ENCODE measurements at regions not wholly inside any gene's neighbourhood (a gene's known extent, or its start where the extent isn't known, plus 50 kb on each side); places are given as distances from the start of the nearest gene placed in this dataset.
"Not testable (repeated sequence)": the region's sequence is repeated elsewhere in the genome, so short reads cannot be mapped to it uniquely, and the experiment has no call there.

- Histone ChIP-seq H3K9me3 (replicated peaks; ENCODE audit: control insufficient read depth, low read depth, low read length) (no peaks in the 10 kb centered on the region), H3K36me3 (ENCODE audit: control insufficient read depth, insufficient read depth, low read length) (no peaks in the 10 kb centered on the region), H3K27ac (ENCODE audit: low read length) (no peak overlapping the region), H3K4me3 (ENCODE audit: low read length) (no peak overlapping the region), H3K27me3 (ENCODE audit: control insufficient read depth, insufficient read depth, low read length) (no peaks in the 10 kb centered on the region), H3K4me1 (ENCODE audit: control insufficient read depth, insufficient read depth, low read length) (peaks cover 8% of the 10 kb centered on the region)
- peak; percentile 71 for DNase-seq
- 63% methylated on average over 2 of the region's 4 CpGs for WGBS (ENCODE audit: insufficient coverage)
Measured at GRCh38 chr18:25560369-25560768, 208.4 kb upstream of the ZNF521 start.

DNA sequence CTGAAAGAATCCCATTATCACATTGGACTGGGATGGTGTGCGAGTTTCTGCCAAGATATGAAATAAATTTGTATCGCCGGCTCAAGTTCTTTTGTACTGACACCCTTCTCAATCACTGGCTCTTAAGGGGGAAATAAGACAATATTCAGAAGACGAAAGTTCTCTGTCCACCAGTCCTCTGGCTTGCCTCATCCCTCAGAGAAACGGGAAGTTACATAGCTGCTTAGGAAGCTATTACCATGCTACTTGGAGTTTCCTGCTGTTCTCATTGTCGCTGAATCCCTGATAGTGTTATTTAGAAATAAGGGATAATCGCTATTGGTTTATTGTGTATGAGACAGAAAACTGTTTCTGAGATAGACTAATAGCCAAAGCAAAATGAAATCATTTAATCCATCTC, 205.0 kb upstream of the ZNF521 start:
- no peaks in the 10 kb centered on the region for H3K36me3 ChIP-seq (ENCODE audit: control insufficient read depth, insufficient read depth, low read length)
- H3K27me3 ChIP-seq (ENCODE audit: control insufficient read depth, insufficient read depth, low read length) = no peaks in the 10 kb centered on the region
- DNase-seq = peak; percentile 37
- no peaks in the 10 kb centered on the region for H3K9me3 ChIP-seq (replicated peaks; ENCODE audit: control insufficient read depth, low read depth, low read length)
- no peak overlapping the region for H3K27ac ChIP-seq (ENCODE audit: low read length)
- 24% methylated on average over 2 of the region's 7 CpGs for WGBS (ENCODE audit: insufficient coverage)
- no peak overlapping the region for H3K4me3 ChIP-seq (ENCODE audit: low read length)
- H3K4me1 ChIP-seq (ENCODE audit: control insufficient read depth, insufficient read depth, low read length) = peaks cover 8% of the 10 kb centered on the region

DNA sequence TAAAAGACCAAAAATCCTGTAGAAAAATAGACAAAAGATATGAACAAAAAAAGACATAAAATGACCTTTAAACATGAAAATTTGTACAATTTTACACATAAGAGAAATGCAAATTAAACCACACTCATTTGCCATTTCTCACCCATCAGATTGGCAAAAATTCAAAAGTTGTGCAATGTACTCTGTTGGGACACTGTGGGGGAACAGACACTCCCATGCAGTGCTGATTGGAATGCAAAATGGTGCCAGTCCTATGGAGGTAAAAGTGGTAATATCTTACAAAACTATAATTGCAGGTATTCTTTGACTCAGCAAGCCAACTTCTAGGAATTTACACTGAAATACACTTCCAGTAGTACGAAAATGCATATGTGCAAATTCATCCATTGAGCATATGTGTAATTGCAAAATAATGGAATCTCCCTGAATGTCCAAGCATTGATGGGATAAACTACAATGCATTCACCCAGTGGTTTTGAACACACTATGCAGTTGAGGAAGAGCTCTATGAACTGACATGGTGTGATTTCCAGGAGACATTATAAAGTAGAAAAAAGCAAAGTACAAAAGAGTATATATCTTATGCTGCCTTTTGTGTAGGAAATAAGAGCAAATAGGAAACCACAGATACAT, 201.8 kb upstream of the ZNF521 start:
- DNase-seq = no peak
- H3K4me3 ChIP-seq (ENCODE audit: low read length) = no peak overlapping the region
- whole genome bisulfite sequencing (ENCODE audit: insufficient coverage) = no CpG with 5 or more reads among the region's 1 CpG
- no peaks in the 10 kb centered on the region for H3K9me3 ChIP-seq (replicated peaks; ENCODE audit: control insufficient read depth, low read depth, low read length)
- no peaks in the 10 kb centered on the region for H3K36me3 ChIP-seq (ENCODE audit: control insufficient read depth, insufficient read depth, low read length)
- H3K27ac ChIP-seq (ENCODE audit: low read length) = no peak overlapping the region
- peaks cover 4% of the 10 kb centered on the region for H3K4me1 ChIP-seq (ENCODE audit: control insufficient read depth, insufficient read depth, low read length)
- no peaks in the 10 kb centered on the region for H3K27me3 ChIP-seq (ENCODE audit: control insufficient read depth, insufficient read depth, low read length)

- no peak for DNase-seq
- Histone ChIP-seq H3K27ac (ENCODE audit: low read length) (no peak overlapping the region), H3K9me3 (replicated peaks; ENCODE audit: control insufficient read depth, low read depth, low read length) (no peaks in the 10 kb centered on the region), H3K4me1 (ENCODE audit: control insufficient read depth, insufficient read depth, low read length) (peaks cover 4% of the 10 kb centered on the region), H3K27me3 (ENCODE audit: control insufficient read depth, insufficient read depth, low read length) (no peaks in the 10 kb centered on the region), H3K4me3 (ENCODE audit: low read length) (no peak overlapping the region), H3K36me3 (ENCODE audit: control insufficient read depth, insufficient read depth, low read length) (no peaks in the 10 kb centered on the region)
- WGBS (ENCODE audit: insufficient coverage) = no CpG with 5 or more reads among the region's 2 CpGs
Measured at GRCh38 chr18:25544546-25545287, 192.8 kb upstream of the ZNF521 start.

DNA sequence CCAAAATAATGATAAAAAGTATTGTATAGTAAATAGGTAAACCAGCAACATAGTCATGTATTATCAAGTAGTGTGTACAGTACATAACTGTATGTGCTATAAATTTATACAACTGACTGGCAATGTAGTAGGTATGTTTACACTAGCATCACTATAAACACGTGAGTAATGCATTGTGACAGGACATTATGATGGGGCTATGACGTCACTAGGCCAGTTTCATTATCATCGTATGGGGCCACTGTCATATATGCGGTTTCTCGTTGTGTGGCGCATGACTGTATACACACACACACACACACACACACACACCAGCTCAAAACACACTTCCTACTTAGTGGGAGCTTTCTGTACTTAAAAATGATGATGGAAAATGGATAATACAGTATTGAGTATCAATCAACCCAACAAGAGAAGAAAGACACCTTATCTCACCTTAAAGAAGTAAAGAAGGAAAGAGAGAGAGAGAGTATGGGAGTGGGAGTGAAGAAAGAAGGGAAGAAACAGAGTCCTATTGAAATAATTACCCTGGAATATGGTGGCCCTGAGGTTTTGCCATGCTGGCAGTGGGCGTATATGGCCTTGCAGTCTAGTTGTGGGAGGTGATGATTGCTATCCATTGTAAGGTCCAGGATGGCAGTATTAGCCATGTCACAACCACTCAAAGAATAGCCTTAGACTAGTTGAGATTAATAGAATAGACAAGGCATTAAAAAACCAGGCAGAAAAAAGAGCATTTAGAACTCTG, 186.4 kb upstream of the ZNF521 start:
- WGBS (ENCODE audit: insufficient coverage) = no CpG with 5 or more reads among the region's 7 CpGs
- H3K27ac ChIP-seq (ENCODE audit: low read length) = no peak overlapping the region
- no peak overlapping the region for H3K4me3 ChIP-seq (ENCODE audit: low read length)
- no peaks in the 10 kb centered on the region for H3K9me3 ChIP-seq (replicated peaks; ENCODE audit: control insufficient read depth, low read depth, low read length)
- H3K4me1 ChIP-seq (ENCODE audit: control insufficient read depth, insufficient read depth, low read length) = peaks cover 4% of the 10 kb centered on the region
- H3K27me3 ChIP-seq (ENCODE audit: control insufficient read depth, insufficient read depth, low read length) = no peaks in the 10 kb centered on the region
- no peak for DNase-seq
- H3K36me3 ChIP-seq (ENCODE audit: control insufficient read depth, insufficient read depth, low read length) = no peaks in the 10 kb centered on the region

DNA sequence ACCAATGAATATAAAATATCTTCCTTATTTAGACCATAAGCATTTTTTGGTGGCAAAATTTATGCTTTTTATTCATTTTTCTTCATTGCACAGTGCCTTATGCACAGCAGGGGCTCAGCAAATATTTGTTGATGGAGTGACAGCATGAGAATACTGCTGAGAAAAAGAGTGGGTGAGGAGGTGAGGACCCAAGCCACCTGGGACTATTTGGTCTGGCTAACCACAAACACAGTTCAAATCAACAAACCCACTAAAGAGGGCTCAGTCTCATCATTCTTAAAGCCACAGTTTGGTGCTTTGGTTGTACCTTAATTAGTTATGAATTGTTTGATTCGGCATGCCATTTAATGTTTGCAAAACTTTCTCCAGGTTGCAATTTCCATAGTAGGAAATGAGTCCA, 183.5 kb upstream of the ZNF521 start:
- Histone ChIP-seq H3K4me3 (ENCODE audit: low read length) (no peak overlapping the region), H3K27ac (ENCODE audit: low read length) (no peak overlapping the region), H3K9me3 (replicated peaks; ENCODE audit: control insufficient read depth, low read depth, low read length) (no peaks in the 10 kb centered on the region), H3K36me3 (ENCODE audit: control insufficient read depth, insufficient read depth, low read length) (no peaks in the 10 kb centered on the region), H3K4me1 (ENCODE audit: control insufficient read depth, insufficient read depth, low read length) (no peaks in the 10 kb centered on the region), H3K27me3 (ENCODE audit: control insufficient read depth, insufficient read depth, low read length) (no peaks in the 10 kb centered on the region)
- DNase-seq = no peak
- no CpG with 5 or more reads among the region's 1 CpG for WGBS (ENCODE audit: insufficient coverage)

- Histone ChIP-seq H3K9me3 (replicated peaks; ENCODE audit: control insufficient read depth, low read depth, low read length) (no peaks in the 10 kb centered on the region), H3K4me1 (ENCODE audit: control insufficient read depth, insufficient read depth, low read length) (no peaks in the 10 kb centered on the region), H3K27me3 (ENCODE audit: control insufficient read depth, insufficient read depth, low read length) (no peaks in the 10 kb centered on the region), H3K4me3 (ENCODE audit: low read length) (no peak overlapping the region), H3K27ac (ENCODE audit: low read length) (no peak overlapping the region), H3K36me3 (ENCODE audit: control insufficient read depth, insufficient read depth, low read length) (no peaks in the 10 kb centered on the region)
- DNase-seq = no peak
- WGBS (ENCODE audit: insufficient coverage) = no CpG with 5 or more reads among the region's 1 CpG
Measured at GRCh38 chr18:25534401-25534800, 182.4 kb upstream of the ZNF521 start.

- H3K27me3 ChIP-seq (ENCODE audit: control insufficient read depth, insufficient read depth, low read length) = no peaks in the 10 kb centered on the region
- DNase-seq = no peak
Measured at GRCh38 chr18:25533218-25533617, 181.3 kb upstream of the ZNF521 start.

GRCh38 chr18:25531207-25531606, 179.2 kb upstream of the ZNF521 start:
- H3K27me3 ChIP-seq (ENCODE audit: control insufficient read depth, insufficient read depth, low read length) = no peaks in the 10 kb centered on the region
- no peak for DNase-seq
- no peak overlapping the region for H3K27ac ChIP-seq (ENCODE audit: low read length)
- WGBS (ENCODE audit: insufficient coverage) = no CpG with 5 or more reads among the region's 3 CpGs
- no peaks in the 10 kb centered on the region for H3K9me3 ChIP-seq (replicated peaks; ENCODE audit: control insufficient read depth, low read depth, low read length)
- H3K36me3 ChIP-seq (ENCODE audit: control insufficient read depth, insufficient read depth, low read length) = no peaks in the 10 kb centered on the region
- no peak overlapping the region for H3K4me3 ChIP-seq (ENCODE audit: low read length)
- no peaks in the 10 kb centered on the region for H3K4me1 ChIP-seq (ENCODE audit: control insufficient read depth, insufficient read depth, low read length)

More at GRCh38 chr18:25533218-25533617, 181.3 kb upstream of the ZNF521 start:
- H3K4me1 ChIP-seq (ENCODE audit: control insufficient read depth, insufficient read depth, low read length) = no peaks in the 10 kb centered on the region
- no peak overlapping the region for H3K27ac ChIP-seq (ENCODE audit: low read length)
- no peaks in the 10 kb centered on the region for H3K36me3 ChIP-seq (ENCODE audit: control insufficient read depth, insufficient read depth, low read length)
- 85% methylated on average over 2 of the region's 4 CpGs for WGBS (ENCODE audit: insufficient coverage)
- no peak overlapping the region for H3K4me3 ChIP-seq (ENCODE audit: low read length)
- H3K9me3 ChIP-seq (replicated peaks; ENCODE audit: control insufficient read depth, low read depth, low read length) = no peaks in the 10 kb centered on the region

DNA sequence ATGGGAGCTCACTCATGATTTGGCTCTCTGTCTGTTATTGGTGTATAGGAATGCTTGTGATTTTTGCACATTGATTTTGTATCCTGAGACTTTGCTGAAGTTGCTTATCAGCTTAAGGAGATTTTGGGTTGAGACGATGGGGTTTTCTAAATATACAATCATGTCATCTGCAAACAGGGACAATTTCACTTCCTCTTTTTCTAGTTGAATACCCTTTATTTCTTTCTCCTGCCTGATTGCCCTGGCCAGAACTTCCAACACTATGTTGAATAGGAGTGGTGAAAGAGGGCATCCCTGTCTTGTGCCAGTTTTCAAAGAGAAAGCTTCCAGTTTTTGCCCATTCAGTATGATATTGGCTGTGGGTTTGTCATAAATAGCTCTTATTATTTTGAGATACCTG, 173.8 kb upstream of the ZNF521 start:
- H3K4me3 ChIP-seq (ENCODE audit: low read length); H3K9me3 ChIP-seq (replicated peaks; ENCODE audit: control insufficient read depth, low read depth, low read length); H3K27ac ChIP-seq (ENCODE audit: low read length); H3K27me3 ChIP-seq (ENCODE audit: control insufficient read depth, insufficient read depth, low read length); H3K4me1 ChIP-seq (ENCODE audit: control insufficient read depth, insufficient read depth, low read length); DNase-seq; H3K36me3 ChIP-seq (ENCODE audit: control insufficient read depth, insufficient read depth, low read length): not testable (repeated sequence)
- no CpG with 5 or more reads among the region's 1 CpG for WGBS (ENCODE audit: insufficient coverage)
